SK-N-DZ (cell line): ENCODE measurements at regions not wholly inside any gene's neighbourhood (a gene's known extent, or its start where the extent isn't known, plus 50 kb on each side); places are given as distances from the start of the nearest gene placed in this dataset.
"Not testable (repeated sequence)": the region's sequence is repeated elsewhere in the genome, so short reads cannot be mapped to it uniquely, and the experiment has no call there.

ENCODE experiments used
- DNase-seq: peaks from one replicate; pipeline ENCODE4 v3.0.0-alpha.2; 2015; ENCODE audit warnings: low spot score

- no peak for DNase-seq
These were observed 273.6 kb downstream of the ZBBX start for GRCh38 chr3:167106456-167106855.

- DNase-seq: peak; percentile 5
These were observed 278.0 kb downstream of the ZBBX start for GRCh38 chr3:167102071-167102470.

- DNase-seq: no peak
These were observed 279.4 kb downstream of the ZBBX start for GRCh38 chr3:167100651-167101050.

GRCh38 chr3:167100200-167100599, 279.9 kb downstream of the ZBBX start:
- DNase-seq: no peak

- DNase-seq: no peak
These were observed 284.1 kb downstream of the ZBBX start for GRCh38 chr3:167095976-167096375.

GRCh38 chr3:167094632-167095031, 285.5 kb downstream of the ZBBX start:
- no peak for DNase-seq

GRCh38 chr3:167091226-167091625, 288.9 kb downstream of the ZBBX start:
- no peak for DNase-seq

- DNase-seq: no peak
These were observed 295.6 kb downstream of the ZBBX start for GRCh38 chr3:167084545-167084944.

- DNase-seq: no peak
These were observed 302.0 kb downstream of the ZBBX start for GRCh38 chr3:167078070-167078622.

- DNase-seq: no peak
These were observed 312.3 kb downstream of the ZBBX start for GRCh38 chr3:167067787-167068161.

- no peak for DNase-seq
These were observed 312.9 kb downstream of the ZBBX start for GRCh38 chr3:167066977-167067786.

- DNase-seq: no peak
These were observed 322.5 kb downstream of the ZBBX start for GRCh38 chr3:167057581-167057980.

- no peak for DNase-seq
These were observed 325.2 kb downstream of the ZBBX start for GRCh38 chr3:167054926-167055325.

- no peak for DNase-seq
These were observed 328.7 kb downstream of the ZBBX start for GRCh38 chr3:167051421-167051820.

- no peak for DNase-seq
These were observed 346.2 kb downstream of the ZBBX start for GRCh38 chr3:167033866-167034265.

- DNase-seq: peak; percentile 57
These were observed 347.7 kb downstream of the ZBBX start for GRCh38 chr3:167032267-167032876.

GRCh38 chr3:167031364-167032049, 348.6 kb downstream of the ZBBX start:
- DNase-seq: no peak

- peak; percentile 32 for DNase-seq
These were observed 349.9 kb downstream of the ZBBX start for GRCh38 chr3:167030082-167030725.

- not testable (repeated sequence) for DNase-seq
These were observed 360.6 kb downstream of the ZBBX start for GRCh38 chr3:167019503-167019902.

GRCh38 chr3:167018591-167019111, 361.4 kb downstream of the ZBBX start:
- not testable (repeated sequence) for DNase-seq

- DNase-seq: no peak
These were observed 367.4 kb downstream of the ZBBX start for GRCh38 chr3:167012691-167013090.

- no peak for DNase-seq
These were observed 371.3 kb downstream of the ZBBX start for GRCh38 chr3:167008791-167009190.
